Liver (tissue), 2 donors: ENCODE measurements at regions not wholly inside any gene's neighbourhood (a gene's known extent, or its start where the extent isn't known, plus 50 kb on each side); places are given as distances from the start of the nearest gene placed in this dataset.

Source experiments
- GABPA ChIP-seq, 2 donors: IDR thresholded peaks in 1 of 2; conservative IDR thresholded peaks in 1 of 2; 2 replicates each; pipeline ENCODE4 v1.6.1; 2016; ENCODE audit warnings: antibody characterized with exemption in 2 of 2, mild to moderate bottlenecking in 1 of 2, moderate library complexity in 1 of 2
- YY1 ChIP-seq: IDR thresholded peaks from 2 replicates; pipeline ENCODE4 v1.6.1; 2016; ENCODE audit warnings: antibody characterized with exemption, mild to moderate bottlenecking
- donor health status: healthy.

GRCh38 chr2:88859461-88859860 is 168.0 kb downstream of the RPIA start:
- TF ChIP-seq GABPA (IDR thresholded peaks at IDR 0.05 in 1 of 2, conservative IDR thresholded peaks at IDR 0.05 in 1 of 2) (no peak), YY1 (no peak)
